Activated naive CD4-positive, alpha-beta T cell treated with anti-CD3 and anti-CD28 coated beads for 36 hours (primary cell): ENCODE measurements at regions not wholly inside any gene's neighbourhood (a gene's known extent, or its start where the extent isn't known, plus 50 kb on each side); places are given as distances from the start of the nearest gene placed in this dataset.
"Not testable (repeated sequence)": the region's sequence is repeated elsewhere in the genome, so short reads cannot be mapped to it uniquely, and the experiment has no call there.

Experiments used
- CTCF ChIA-PET: fragments of 350-600 bp; sonication (Branson Sonifier 250); formaldehyde crosslinking; loops from one replicate; lab custom pipeline; 2021; ENCODE audit warnings: antibody characterized with exemption; lab: Charles Lee
- DNase-seq: peaks from one replicate; pipeline ENCODE4 v3.0.0-alpha.2; 2020
- H3K27ac Mint-ChIP-seq: one replicate; pipeline ENCODE4 v1.8.0; 2021; ENCODE audit warnings: mild to moderate bottlenecking, mixed read lengths
- H3K27me3 Mint-ChIP-seq: one replicate; pipeline ENCODE4 v1.8.0; 2021; ENCODE audit warnings: low read depth, mixed read lengths
- H3K36me3 Mint-ChIP-seq: one replicate; pipeline ENCODE4 v1.8.0; 2021; ENCODE audit warnings: low read depth, mixed read lengths
- H3K4me1 Mint-ChIP-seq: one replicate; pipeline ENCODE4 v1.8.0; 2021; ENCODE audit warnings: low read depth, mixed read lengths
- H3K4me3 Mint-ChIP-seq: one replicate; pipeline ENCODE4 v1.8.0; 2021; ENCODE audit warnings: mild to moderate bottlenecking, moderate library complexity, mixed read lengths
- H3K9me3 Mint-ChIP-seq: one replicate; pipeline ENCODE4 v1.8.0; 2021; ENCODE audit warnings: mixed read lengths
- intact Hi-C: fragments of 100-400 bp; cut with micrococcal nuclease; formaldehyde crosslinking; loops from one replicate; pipeline ENCODE4 v1.15.1; 2023

GRCh38 chr16:31712064-31712540 lies 161.5 kb upstream of the ZNF267 start:
- Mint-ChIP-seq H3K36me3 (peaks cover 39% of the 10 kb centered on the region), H3K4me3 (peak overlapping the region; percentile 3), H3K27me3 (no peaks in the 10 kb centered on the region), H3K27ac (no peak overlapping the region), H3K4me1 (peaks cover 50% of the 10 kb centered on the region), H3K9me3 (no peaks in the 10 kb centered on the region)
- no peak for DNase-seq
- intact Hi-C loops = loop anchor here (10.0 kb wide), 1 partner anchor 757 kb away; the partner anchor contains the start of gene SETD1A
- CTCF ChIA-PET = interaction anchor here (1.1 to 1.6 kb wide), 3 partner anchors 16 to 165 kb away, joined by 3 to 5 read pairs (median 3); no protein-coding TSS in a partner anchor

GRCh38 chr16:31713071-31713944 lies 160.3 kb upstream of the ZNF267 start:
- H3K36me3 Mint-ChIP-seq = peaks cover 42% of the 10 kb centered on the region
- no peaks in the 10 kb centered on the region for H3K27me3 Mint-ChIP-seq
- intact Hi-C loops = loop anchor here (1.0 to 10.0 kb wide), 3 partner anchors 13 to 759 kb away; partner anchors contain the start of gene SETD1A
- peak; percentile 97 for DNase-seq
- H3K27ac Mint-ChIP-seq = peak overlapping the region; percentile 97
- no peaks in the 10 kb centered on the region for H3K9me3 Mint-ChIP-seq
- peaks cover 44% of the 10 kb centered on the region for H3K4me1 Mint-ChIP-seq
- CTCF ChIA-PET = interaction anchor here (1.1 to 1.6 kb wide), 5 partner anchors 12 to 253 kb away, joined by 3 to 6 read pairs (median 4); no protein-coding TSS in a partner anchor
- H3K4me3 Mint-ChIP-seq = peak overlapping the region; percentile 97

- Mint-ChIP-seq H3K27ac (peak overlapping the region; percentile 97), H3K27me3 (no peaks in the 10 kb centered on the region), H3K36me3 (peaks cover 49% of the 10 kb centered on the region), H3K4me3 (peak overlapping the region; percentile 97), H3K9me3 (no peaks in the 10 kb centered on the region), H3K4me1 (peaks cover 42% of the 10 kb centered on the region)
- CTCF ChIA-PET = interaction anchor here (1.2 to 1.3 kb wide), 2 partner anchors 12 to 254 kb away, joined by 4 to 6 read pairs; no protein-coding TSS in a partner anchor
- peak; percentile 33 for DNase-seq
- intact Hi-C loops = loop anchor here (1.0 to 10.0 kb wide), 3 partner anchors 14 to 759 kb away; partner anchors contain the start of gene SETD1A
These were observed 159.4 kb upstream of the ZNF267 start for GRCh38 chr16:31713945-31714902.

- peak overlapping the region; percentile 97 for H3K4me3 Mint-ChIP-seq
- H3K4me1 Mint-ChIP-seq = peaks cover 42% of the 10 kb centered on the region
- no peaks in the 10 kb centered on the region for H3K9me3 Mint-ChIP-seq
- CTCF ChIA-PET = interaction anchor here (1.3 kb wide), 1 partner anchor 13 kb away, joined by 4 read pairs; no protein-coding TSS in a partner anchor
- intact Hi-C loops = loop anchor here (10.0 kb wide), 1 partner anchor 760 kb away; the partner anchor contains the start of gene SETD1A
- DNase-seq = peak; percentile 33
- H3K27ac Mint-ChIP-seq = peak overlapping the region; percentile 97
- no peaks in the 10 kb centered on the region for H3K27me3 Mint-ChIP-seq
- H3K36me3 Mint-ChIP-seq = peaks cover 55% of the 10 kb centered on the region
These were observed 158.6 kb upstream of the ZNF267 start for GRCh38 chr16:31714903-31715504.

- Mint-ChIP-seq H3K4me1 (peaks cover 42% of the 10 kb centered on the region), H3K4me3 (no peak overlapping the region), H3K9me3 (peaks cover 7% of the 10 kb centered on the region), H3K27me3 (no peaks in the 10 kb centered on the region), H3K36me3 (peaks cover 62% of the 10 kb centered on the region), H3K27ac (no peak overlapping the region)
- no peak for DNase-seq
- intact Hi-C loops = loop anchor here (10.0 kb wide), 1 partner anchor 761 kb away; the partner anchor contains the start of gene SETD1A
- CTCF ChIA-PET = no interaction called here
These were observed 157.7 kb upstream of the ZNF267 start for GRCh38 chr16:31715915-31716314.

GRCh38 chr16:31718998-31719397 lies 154.6 kb upstream of the ZNF267 start:
- CTCF ChIA-PET = no interaction called here
- H3K4me1 Mint-ChIP-seq = peaks cover 30% of the 10 kb centered on the region
- intact Hi-C loops = loop anchor here (10.0 kb wide), 1 partner anchor 764 kb away; the partner anchor contains the start of gene SETD1A
- no peak overlapping the region for H3K27ac Mint-ChIP-seq
- no peak for DNase-seq
- H3K4me3 Mint-ChIP-seq = no peak overlapping the region
- peaks cover 14% of the 10 kb centered on the region for H3K9me3 Mint-ChIP-seq
- no peaks in the 10 kb centered on the region for H3K27me3 Mint-ChIP-seq
- H3K36me3 Mint-ChIP-seq = peaks cover 82% of the 10 kb centered on the region

- CTCF ChIA-PET = no interaction called here
- no peak overlapping the region for H3K27ac Mint-ChIP-seq
- H3K4me3 Mint-ChIP-seq = no peak overlapping the region
- peaks cover 6% of the 10 kb centered on the region for H3K4me1 Mint-ChIP-seq
- H3K27me3 Mint-ChIP-seq = no peaks in the 10 kb centered on the region
- DNase-seq = no peak
- intact Hi-C loops = no loop called here
- peaks cover 82% of the 10 kb centered on the region for H3K36me3 Mint-ChIP-seq
- H3K9me3 Mint-ChIP-seq = peaks cover 51% of the 10 kb centered on the region
These were observed 146.1 kb upstream of the ZNF267 start for GRCh38 chr16:31727553-31727952.

GRCh38 chr16:31734265-31734664 lies 139.3 kb upstream of the ZNF267 start:
- H3K27ac Mint-ChIP-seq = no peak overlapping the region

GRCh38 chr16:31745098-31745497 lies 128.5 kb upstream of the ZNF267 start:
- H3K4me1 Mint-ChIP-seq, CTCF ChIA-PET, DNase-seq, H3K27ac Mint-ChIP-seq, H3K4me3 Mint-ChIP-seq, H3K27me3 Mint-ChIP-seq, intact Hi-C loops: not testable (repeated sequence)
- Mint-ChIP-seq H3K36me3 (peaks cover 95% of the 10 kb centered on the region), H3K9me3 (peaks cover 79% of the 10 kb centered on the region)

More at GRCh38 chr16:31734265-31734664, 139.3 kb upstream of the ZNF267 start:
- DNase-seq = no peak
- Mint-ChIP-seq H3K27me3 (no peaks in the 10 kb centered on the region), H3K4me3 (no peak overlapping the region), H3K9me3 (peaks cover 50% of the 10 kb centered on the region), H3K36me3 (peaks cover 84% of the 10 kb centered on the region), H3K4me1 (peaks cover 2% of the 10 kb centered on the region)
- CTCF ChIA-PET = interaction anchor here (0.6 to 0.7 kb wide), 3 partner anchors 12 to 240 kb away, joined by 3 to 4 read pairs (median 4); no protein-coding TSS in a partner anchor
- intact Hi-C loops = no loop called here

- CTCF ChIA-PET = no interaction called here
- H3K4me3 Mint-ChIP-seq = no peak overlapping the region
- H3K9me3 Mint-ChIP-seq = peaks cover 77% of the 10 kb centered on the region
- H3K27ac Mint-ChIP-seq = no peak overlapping the region
- H3K4me1 Mint-ChIP-seq = no peaks in the 10 kb centered on the region
- H3K27me3 Mint-ChIP-seq = no peaks in the 10 kb centered on the region
- intact Hi-C loops = no loop called here
- H3K36me3 Mint-ChIP-seq = peaks cover 93% of the 10 kb centered on the region
- no peak for DNase-seq
These were observed 127.7 kb upstream of the ZNF267 start for GRCh38 chr16:31745900-31746299.

- H3K27ac Mint-ChIP-seq = no peak overlapping the region
- CTCF ChIA-PET = no interaction called here
These were observed 118.5 kb upstream of the ZNF267 start for GRCh38 chr16:31754998-31755615.

More at GRCh38 chr16:31754998-31755615, 118.5 kb upstream of the ZNF267 start:
- intact Hi-C loops = loop anchor here (10.0 kb wide), 1 partner anchor 160 kb away; no protein-coding TSS in a partner anchor
- no peaks in the 10 kb centered on the region for H3K27me3 Mint-ChIP-seq
- H3K4me1 Mint-ChIP-seq = no peaks in the 10 kb centered on the region
- H3K9me3 Mint-ChIP-seq = peaks cover 73% of the 10 kb centered on the region
- DNase-seq = no peak
- H3K36me3 Mint-ChIP-seq = peaks cover 81% of the 10 kb centered on the region
- H3K4me3 Mint-ChIP-seq = no peak overlapping the region
